Uterus (tissue), 3 donors: ENCODE measurements at regions not wholly inside any gene's neighbourhood (a gene's known extent, or its start where the extent isn't known, plus 50 kb on each side); places are given as distances from the start of the nearest gene placed in this dataset.
"Not testable (repeated sequence)": the region's sequence is repeated elsewhere in the genome, so short reads cannot be mapped to it uniquely, and the experiment has no call there.

Source experiments
- DNase-seq, 2 donors: peaks; one replicate each; pipeline ENCODE4 v3.0.0-alpha.2; 2019 to 2020
- H3K27ac ChIP-seq, 2 donors: fragments of 200-600 bp; sonication (generic); 1 replicate in 1 of 2; 2 replicates in 1 of 2; pipeline ENCODE4 v1.5.1; 2016 to 2018
- H3K27me3 ChIP-seq, 2 donors: fragments of 200-600 bp; sonication (generic); one replicate each; pipeline ENCODE4 v1.5.1; 2018 to 2019; ENCODE audit warnings: control low read depth in 1 of 2
- H3K36me3 ChIP-seq, 2 donors: fragments of 200-600 bp; sonication (generic); one replicate each; pipeline ENCODE4 v1.5.1; 2019; ENCODE audit warnings: control low read depth in 1 of 2
- H3K4me1 ChIP-seq, 2 donors: fragments of 200-600 bp; sonication (generic); one replicate each; pipeline ENCODE4 v1.5.1; 2018 to 2019; ENCODE audit warnings: control low read depth in 1 of 2
- H3K4me3 ChIP-seq, 2 donors: fragments of 200-600 bp; sonication (generic); 1 replicate in 1 of 2; 2 replicates in 1 of 2; pipeline ENCODE4 v1.5.1; 2018 to 2019; ENCODE audit warnings: mild to moderate bottlenecking in 1 of 2
- H3K9me3 ChIP-seq, 2 donors: fragments of 200-600 bp; sonication (generic); one replicate each; pipeline ENCODE4 v1.5.1; 2019; ENCODE audit warnings: control low read depth in 1 of 2
- CTCF ChIP-seq, 4 experiments: fragments of 200-600 bp in 2 of 4; fragments of 450-650 bp in 2 of 4; sonication (generic) in 2 of 4; IDR thresholded peaks; one replicate each; pipeline ENCODE4 v1.5.1; 2016 to 2019; ENCODE audit warnings: antibody characterized with exemption in 4 of 4, mild to moderate bottlenecking in 2 of 4, moderate library complexity in 1 of 4
- POLR2A ChIP-seq, 2 donors: fragments of 450-650 bp; IDR thresholded peaks; one replicate each; pipeline ENCODE4 v1.6.1; 2016; ENCODE audit warnings: antibody characterized with exemption in 2 of 2, mild to moderate bottlenecking in 1 of 2, moderate library complexity in 1 of 2
- intact Hi-C: fragments of 100-400 bp; cut with DNase I; formaldehyde crosslinking; loops from one replicate; pipeline ENCODE4 v1.15.1; 2023; ENCODE audit warnings: low total_unique reads
- donor health status: DM: yes; HTN: yes; CAD: no.

DNA sequence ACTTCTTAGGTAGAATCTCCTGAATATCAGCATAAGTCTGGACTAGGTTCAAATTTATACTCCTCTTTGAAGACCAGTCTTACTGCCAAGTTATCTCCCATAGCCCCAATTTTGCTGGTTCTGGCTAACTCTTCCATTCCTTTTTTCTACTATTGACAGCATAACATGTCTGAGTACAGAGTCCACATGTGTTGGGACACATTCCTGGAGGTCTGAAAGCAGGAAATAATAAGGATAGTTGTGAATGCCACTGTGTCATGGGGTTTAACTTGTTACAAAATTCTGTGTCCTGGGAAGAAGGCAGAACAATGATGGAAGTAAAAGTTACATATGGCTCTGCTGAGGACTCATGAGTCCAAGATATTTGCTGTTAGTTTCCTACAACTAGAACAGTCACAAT, 57.4 kb upstream of the ZBTB20 start:
- intact Hi-C loops, result no loop called here

DNA sequence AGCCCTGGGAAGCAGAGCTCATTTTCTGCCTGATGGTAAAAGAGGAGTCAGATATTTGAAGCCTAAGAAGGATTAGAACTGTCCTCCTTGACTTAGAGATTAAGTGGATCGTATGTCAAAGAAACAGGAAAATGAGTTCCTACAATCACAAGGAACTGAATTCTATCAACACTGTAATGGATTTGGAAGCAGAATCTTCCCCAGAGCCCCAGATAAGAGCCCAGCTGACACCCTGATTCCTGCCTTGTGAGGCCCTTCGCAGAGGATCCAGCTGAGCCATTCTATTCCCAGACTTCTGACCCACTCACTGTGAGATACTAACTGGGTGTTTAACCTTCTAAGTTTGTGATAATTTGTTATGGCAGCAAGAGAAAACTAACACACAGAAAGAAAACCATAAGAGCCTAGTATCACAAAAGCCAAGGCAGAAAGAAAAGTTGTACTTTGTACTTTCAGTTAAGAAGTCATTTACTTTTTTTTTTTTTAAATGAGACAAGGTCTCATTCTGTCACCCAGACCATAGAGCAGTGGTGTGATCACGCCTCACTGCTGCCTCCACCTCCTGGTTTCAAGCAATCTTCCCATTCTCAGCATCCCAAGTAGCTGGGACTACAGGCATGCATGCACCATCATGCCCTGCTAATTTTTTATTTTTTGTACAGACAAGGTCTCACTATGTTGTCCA, 61.1 kb upstream of the ZBTB20 start:
- H3K27me3 ChIP-seq, result no peaks in the 10 kb centered on the region
- H3K4me3 ChIP-seq, result no peak overlapping the region
- TF ChIP-seq POLR2A (IDR thresholded peaks at IDR 0.05) (no peak), CTCF (IDR thresholded peaks at IDR 0.05) (no peak)
- intact Hi-C loops, result no loop called here
- DNase-seq, result no peak
- H3K4me1 ChIP-seq, result no peaks in the 10 kb centered on the region
- no peaks in the 10 kb centered on the region for H3K36me3 ChIP-seq
- H3K27ac ChIP-seq, result no peak overlapping the region
- no peaks in the 10 kb centered on the region for H3K9me3 ChIP-seq

More for the DNA sequence above, 57.4 kb upstream of the ZBTB20 start:
- DNase-seq, result no peak
- Histone ChIP-seq H3K4me1 (no peaks in the 10 kb centered on the region), H3K4me3 (no peak overlapping the region), H3K9me3 (no peaks in the 10 kb centered on the region), H3K27me3 (no peaks in the 10 kb centered on the region), H3K36me3 (no peaks in the 10 kb centered on the region), H3K27ac (no peak overlapping the region)
- TF ChIP-seq CTCF (IDR thresholded peaks at IDR 0.05) (no peak), POLR2A (IDR thresholded peaks at IDR 0.05) (no peak)

- TF ChIP-seq CTCF (IDR thresholded peaks at IDR 0.05), result no peak
- no peak for TF ChIP-seq POLR2A (IDR thresholded peaks at IDR 0.05)
- intact Hi-C loops, result no loop called here
- no peaks in the 10 kb centered on the region for H3K36me3 ChIP-seq
- no peaks in the 10 kb centered on the region for H3K27me3 ChIP-seq
- H3K4me3 ChIP-seq, result no peak overlapping the region
- no peak for DNase-seq
- no peaks in the 10 kb centered on the region for H3K9me3 ChIP-seq
- no peak overlapping the region for H3K27ac ChIP-seq
- no peaks in the 10 kb centered on the region for H3K4me1 ChIP-seq
Observed at GRCh38 chr3:115211810-115212492, 64.9 kb upstream of the ZBTB20 start.

DNA sequence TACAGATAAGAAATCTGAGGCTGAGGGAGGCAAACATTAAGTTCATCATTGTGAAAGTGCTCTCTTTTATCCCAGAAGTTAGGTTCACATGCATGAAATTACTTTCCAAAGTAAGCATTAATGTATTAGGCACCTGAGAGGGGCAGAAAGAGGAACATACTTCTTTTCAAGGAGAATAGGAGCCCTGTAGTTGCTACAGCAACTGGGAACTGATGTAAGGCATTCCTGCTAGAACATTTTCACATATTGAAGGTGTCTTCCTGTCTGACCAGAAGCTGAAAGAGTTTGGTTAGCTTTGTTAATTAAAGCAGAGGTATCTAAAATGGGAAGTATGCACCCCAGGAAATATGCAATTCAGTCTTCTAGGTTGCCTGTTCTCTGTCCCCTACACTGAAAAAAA, 65.5 kb upstream of the ZBTB20 start:
- Histone ChIP-seq H3K4me3 (no peak overlapping the region), H3K27me3 (no peaks in the 10 kb centered on the region), H3K9me3 (no peaks in the 10 kb centered on the region), H3K4me1 (no peaks in the 10 kb centered on the region), H3K27ac (no peak overlapping the region), H3K36me3 (no peaks in the 10 kb centered on the region)
- intact Hi-C loops, result no loop called here
- DNase-seq, result no peak
- no peak for TF ChIP-seq POLR2A (IDR thresholded peaks at IDR 0.05)
- no peak for TF ChIP-seq CTCF (IDR thresholded peaks at IDR 0.05)

DNA sequence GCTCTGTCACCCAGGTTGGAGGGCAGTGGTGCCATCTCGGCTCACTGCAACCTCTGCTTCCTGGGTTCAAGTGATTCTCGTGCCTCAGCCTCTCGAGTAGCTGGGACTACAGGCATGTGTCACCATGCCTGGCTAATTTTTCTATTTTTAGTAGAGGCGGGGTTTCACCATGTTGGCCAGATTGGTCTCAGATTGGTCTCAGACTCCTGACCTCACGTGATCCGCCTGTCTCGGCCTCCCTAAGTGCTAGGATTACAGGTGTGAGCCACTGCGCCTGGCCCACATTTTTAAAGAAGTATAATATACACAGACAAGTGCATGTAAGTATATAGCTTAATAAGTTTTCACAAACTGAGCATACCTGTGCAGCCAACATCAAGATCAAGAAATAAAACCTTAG, 66.0 kb upstream of the ZBTB20 start:
- H3K27me3 ChIP-seq, H3K27ac ChIP-seq, H3K36me3 ChIP-seq, DNase-seq, H3K4me3 ChIP-seq, H3K4me1 ChIP-seq, intact Hi-C loops, H3K9me3 ChIP-seq: not testable (repeated sequence)
